Activated gamma-delta T cell treated with Interleukin-2 at 50 U/mL for 16 hours (primary cell): ENCODE measurements at regions not wholly inside any gene's neighbourhood (a gene's known extent, or its start where the extent isn't known, plus 50 kb on each side); places are given as distances from the start of the nearest gene placed in this dataset.
"Not testable (repeated sequence)": the region's sequence is repeated elsewhere in the genome, so short reads cannot be mapped to it uniquely, and the experiment has no call there.

Experiments used
- DNase-seq: peaks from one replicate; pipeline ENCODE4 v3.0.0-alpha.2; 2020

- no peak for DNase-seq
Measured at GRCh38 chr2:240191001-240191400, 50.5 kb upstream of the OTOS start.

- no peak for DNase-seq
Measured at GRCh38 chr2:240192661-240193060, 52.2 kb upstream of the OTOS start.

GRCh38 chr2:240194341-240194762, 53.9 kb upstream of the OTOS start:
- not testable (repeated sequence) for DNase-seq

- no peak for DNase-seq
Measured at GRCh38 chr2:240195316-240195861, 54.9 kb upstream of the OTOS start.

GRCh38 chr2:240196716-240197461, 56.4 kb upstream of the OTOS start:
- no peak for DNase-seq

GRCh38 chr2:240197462-240198139, 57.1 kb upstream of the OTOS start:
- no peak for DNase-seq

GRCh38 chr2:240198226-240198625, 57.8 kb upstream of the OTOS start:
- DNase-seq = no peak

- no peak for DNase-seq
Measured at GRCh38 chr2:240199133-240199870, 58.8 kb upstream of the OTOS start.

- no peak for DNase-seq
Measured at GRCh38 chr2:240200230-240201051, 60.0 kb upstream of the OTOS start.

GRCh38 chr2:240201866-240202265, 61.4 kb upstream of the OTOS start:
- DNase-seq = no peak

- DNase-seq = no peak
Measured at GRCh38 chr2:240202586-240202985, 62.1 kb upstream of the OTOS start.

GRCh38 chr2:240203031-240203787, 62.8 kb upstream of the OTOS start:
- no peak for DNase-seq

- no peak for DNase-seq
Measured at GRCh38 chr2:240203788-240204270, 63.4 kb upstream of the OTOS start.

- DNase-seq = no peak
Measured at GRCh38 chr2:240204431-240205276, 64.2 kb upstream of the OTOS start.

- no peak for DNase-seq
Measured at GRCh38 chr2:240205348-240205747, 64.9 kb upstream of the OTOS start.

- DNase-seq = no peak
Measured at GRCh38 chr2:240205772-240206171, 65.3 kb upstream of the OTOS start.

GRCh38 chr2:240206630-240207029, 66.2 kb upstream of the OTOS start:
- DNase-seq = no peak

GRCh38 chr2:240207661-240208060, 67.2 kb upstream of the OTOS start:
- DNase-seq = no peak

GRCh38 chr2:240208096-240208495, 67.6 kb upstream of the OTOS start:
- DNase-seq = no peak

GRCh38 chr2:240208631-240209211, 68.3 kb upstream of the OTOS start:
- DNase-seq = no peak
